Astrocyte (in vitro differentiated cells and primary cell): ENCODE measurements at regions not wholly inside any gene's neighbourhood (a gene's known extent, or its start where the extent isn't known, plus 50 kb on each side); places are given as distances from the start of the nearest gene placed in this dataset.

ENCODE experiments used
- DNase-seq: peaks from one replicate; pipeline ENCODE4 v3.0.0-alpha.2; 2010; ENCODE audit warnings: low read depth
- FAIRE-seq: peaks from 2 replicates; lab custom pipeline; 2011; peaks lifted over from hg19 to GRCh38; lab: Jason Lieb, UNC
- H2AFZ ChIP-seq: 2 replicates; pipeline ENCODE4 v1.6.0; 2012; ENCODE audit warnings: low read depth, low read length, inconsistent platforms
- H3K27ac ChIP-seq: 2 replicates; pipeline ENCODE4 v1.5.1; 2011; ENCODE audit warnings: low read depth, low read length, inconsistent platforms
- H3K27me3 ChIP-seq: 2 replicates; pipeline ENCODE4 v1.6.0; 2011; ENCODE audit warnings: low read length, inconsistent platforms; ENCODE audit not compliant: insufficient read depth
- H3K36me3 ChIP-seq: 2 replicates; pipeline ENCODE4 v1.5.1; 2011; ENCODE audit warnings: low read length, inconsistent platforms; ENCODE audit not compliant: insufficient read depth
- H3K4me1 ChIP-seq: 2 replicates; pipeline ENCODE4 v1.5.1; 2011; ENCODE audit warnings: low read length, inconsistent platforms; ENCODE audit not compliant: insufficient read depth
- H3K4me2 ChIP-seq: 2 replicates; pipeline ENCODE4 v1.6.0; 2012; ENCODE audit warnings: low read length, inconsistent platforms
- H3K4me3 ChIP-seq: 2 replicates; pipeline ENCODE4 v1.5.1; 2011; ENCODE audit warnings: low read depth, mild to moderate bottlenecking, low read length, inconsistent platforms; ENCODE audit not compliant: insufficient read depth
- H3K79me2 ChIP-seq: 2 replicates; pipeline ENCODE4 v1.6.0; 2012; ENCODE audit warnings: mild to moderate bottlenecking, low read length, inconsistent platforms; ENCODE audit not compliant: insufficient read depth
- H3K9ac ChIP-seq: 2 replicates; pipeline ENCODE4 v1.6.0; 2012; ENCODE audit warnings: mild to moderate bottlenecking, low read length, inconsistent platforms
- H3K9me3 ChIP-seq: 2 replicates; pipeline ENCODE4 v1.5.1; 2012; ENCODE audit warnings: low read depth, mild to moderate bottlenecking, low read length, inconsistent platforms; ENCODE audit not compliant: insufficient read depth
- H4K20me1 ChIP-seq: 2 replicates; pipeline ENCODE4 v1.6.0; 2012; ENCODE audit warnings: low read length, inconsistent platforms; ENCODE audit not compliant: insufficient read depth
- H3K27ac Mint-ChIP-seq: one replicate; pipeline ENCODE4 v1.8.0; 2021; ENCODE audit warnings: mild to moderate bottlenecking, mixed read lengths; ENCODE audit not compliant: unreplicated experiment
- H3K27me3 Mint-ChIP-seq: one replicate; pipeline ENCODE4 v1.8.0; 2021; ENCODE audit warnings: low read depth, mixed read lengths; ENCODE audit not compliant: unreplicated experiment
- H3K36me3 Mint-ChIP-seq: one replicate; pipeline ENCODE4 v1.8.0; 2021; ENCODE audit warnings: low read depth, mixed read lengths; ENCODE audit not compliant: unreplicated experiment
- H3K4me1 Mint-ChIP-seq: one replicate; pipeline ENCODE4 v1.8.0; 2021; ENCODE audit warnings: low read depth, mixed read lengths; ENCODE audit not compliant: unreplicated experiment
- H3K4me3 Mint-ChIP-seq: one replicate; pipeline ENCODE4 v1.8.0; 2021; ENCODE audit warnings: mild to moderate bottlenecking, moderate library complexity, mixed read lengths; ENCODE audit not compliant: unreplicated experiment
- H3K9me3 Mint-ChIP-seq: one replicate; pipeline ENCODE4 v1.8.0; 2021; ENCODE audit warnings: mild to moderate bottlenecking, mixed read lengths; ENCODE audit not compliant: unreplicated experiment
- CTCF ChIP-seq: IDR thresholded peaks from 2 replicates; pipeline ENCODE4 v1.5.1; 2011; ENCODE audit warnings: low read depth, mild to moderate bottlenecking, inconsistent platforms, low read length, moderate library complexity; ENCODE audit not compliant: insufficient read depth
- EZH2 ChIP-seq: IDR thresholded peaks from 2 replicates; pipeline ENCODE4 v1.6.1; 2012; ENCODE audit warnings: mild to moderate bottlenecking, low read length, inconsistent platforms; ENCODE audit not compliant: insufficient read depth

GRCh38 chr16:80079072-80079471 is 461.7 kb upstream of the DYNLRB2 start:
- Mint-ChIP-seq H3K4me1 (peaks cover 7% of the 10 kb centered on the region), H3K27me3 (peaks cover 4% of the 10 kb centered on the region), H3K27ac (no peak overlapping the region), H3K9me3 (no peaks in the 10 kb centered on the region), H3K36me3 (no peaks in the 10 kb centered on the region), H3K4me3 (no peak overlapping the region)
- H3K4me3 ChIP-seq, result no peak overlapping the region
- DNase-seq (no peak), FAIRE-seq (no peak)
- no peaks in the 10 kb centered on the region for H3K27me3 ChIP-seq
- H3K27ac ChIP-seq, result no peak overlapping the region
- H3K36me3 ChIP-seq, result no peaks in the 10 kb centered on the region
- H3K4me2 ChIP-seq, result no peak overlapping the region
- no peaks in the 10 kb centered on the region for H3K9me3 ChIP-seq
- TF ChIP-seq EZH2 (no peak), CTCF (no peak)
- H3K9ac ChIP-seq, result no peak overlapping the region
- no peak overlapping the region for H2AFZ ChIP-seq
- no peaks in the 10 kb centered on the region for H3K4me1 ChIP-seq
- H4K20me1 ChIP-seq, result no peaks in the 10 kb centered on the region
- H3K79me2 ChIP-seq, result no peaks in the 10 kb centered on the region

- no peaks in the 10 kb centered on the region for H3K9me3 Mint-ChIP-seq
- H3K36me3 ChIP-seq, result no peaks in the 10 kb centered on the region
- H3K4me3 ChIP-seq, result no peak overlapping the region
- no peaks in the 10 kb centered on the region for H3K79me2 ChIP-seq
- no peak overlapping the region for H3K27ac Mint-ChIP-seq
- TF ChIP-seq EZH2, result no peak
- no peak for TF ChIP-seq CTCF
- DNase-seq (no peak), FAIRE-seq (no peak)
- no peaks in the 10 kb centered on the region for H3K27me3 ChIP-seq
- no peaks in the 10 kb centered on the region for H3K9me3 ChIP-seq
- H3K4me3 Mint-ChIP-seq, result no peak overlapping the region
- H2AFZ ChIP-seq, result no peak overlapping the region
- no peak overlapping the region for H3K27ac ChIP-seq
- H3K4me2 ChIP-seq, result no peak overlapping the region
- H3K36me3 Mint-ChIP-seq, result no peaks in the 10 kb centered on the region
- H3K4me1 ChIP-seq, result no peaks in the 10 kb centered on the region
- H3K4me1 Mint-ChIP-seq, result peaks cover 6% of the 10 kb centered on the region
- H3K9ac ChIP-seq, result no peak overlapping the region
- H4K20me1 ChIP-seq, result no peaks in the 10 kb centered on the region
- H3K27me3 Mint-ChIP-seq, result peaks cover 4% of the 10 kb centered on the region
These were observed 463.1 kb upstream of the DYNLRB2 start for GRCh38 chr16:80077696-80078095.

- FAIRE-seq, result no peak
- Histone ChIP-seq H3K4me3 (no peak overlapping the region), H3K9ac (no peak overlapping the region), H3K9me3 (no peaks in the 10 kb centered on the region), H3K27ac (no peak overlapping the region), H3K27me3 (no peaks in the 10 kb centered on the region), H4K20me1 (no peaks in the 10 kb centered on the region), H2AFZ (no peak overlapping the region), H3K4me2 (no peak overlapping the region), H3K79me2 (no peaks in the 10 kb centered on the region), H3K4me1 (no peaks in the 10 kb centered on the region), H3K36me3 (no peaks in the 10 kb centered on the region)
- Mint-ChIP-seq H3K27me3 (peaks cover 12% of the 10 kb centered on the region), H3K36me3 (no peaks in the 10 kb centered on the region), H3K4me3 (no peak overlapping the region), H3K4me1 (no peaks in the 10 kb centered on the region), H3K27ac (no peak overlapping the region), H3K9me3 (peaks cover 4% of the 10 kb centered on the region)
- TF ChIP-seq CTCF (no peak), EZH2 (no peak)
- DNase-seq, result no peak
These were observed 466.5 kb upstream of the DYNLRB2 start for GRCh38 chr16:80074329-80074728.
